SK-N-SH (cell line): ENCODE measurements at regions not wholly inside any gene's neighbourhood (a gene's known extent, or its start where the extent isn't known, plus 50 kb on each side); places are given as distances from the start of the nearest gene placed in this dataset.

Source experiments
- CTCF ChIA-PET: fragments of 300-600, 350-600 bp; formaldehyde crosslinking; extraction: SDS; loops from one replicate; lab custom pipeline; 2021; lab: Yijun Ruan, JAX
- POLR2A ChIA-PET: fragments of 350-600 bp; sonication (Branson Sonifier 250); formaldehyde crosslinking; extraction: SDS; loops from one replicate; lab custom pipeline; 2020; ENCODE audit warnings: antibody characterized with exemption, inconsistent platforms; lab: Yijun Ruan, JAX
- DNase-seq: peaks from one replicate; pipeline ENCODE4 v3.0.0; 2012
- H2AFZ ChIP-seq: fragments of 200-600 bp; sonication (generic); 2 replicates; pipeline ENCODE4 v1.8.1; 2016; ENCODE audit warnings: antibody characterized with exemption, mild to moderate bottlenecking, low read depth
- H3F3A ChIP-seq: fragments of 200-600 bp; sonication (generic); replicated peaks from 2 replicates; pipeline ENCODE3; 2016; ENCODE audit warnings: antibody characterized with exemption, mild to moderate bottlenecking; ENCODE audit not compliant: insufficient read depth
- H3K27ac ChIP-seq, 2 experiments: fragments of 200-500 bp in 1 of 2; fragments of 200-600 bp in 1 of 2; sonication (Bioruptor generic) in 1 of 2; sonication (generic), shearing (Covaris generic) in 1 of 2; 2 replicates each; pipeline versions ENCODE4 v1.5.1 to v1.6.1; 2014 to 2016; ENCODE audit warnings: low read depth in 2 of 2, inconsistent platforms in 1 of 2, low read length in 1 of 2, mild to moderate bottlenecking in 1 of 2, mixed read lengths in 1 of 2
- H3K27me3 ChIP-seq: fragments of 200-600 bp; sonication (generic), shearing (Covaris generic); 2 replicates; pipeline ENCODE4 v1.6.1; 2016; ENCODE audit warnings: mixed run types; ENCODE audit not compliant: insufficient read depth
- H3K36me3 ChIP-seq, 2 experiments: fragments of 200-500 bp in 1 of 2; fragments of 200-600 bp in 1 of 2; sonication (Bioruptor generic) in 1 of 2; sonication (generic) in 1 of 2; replicated peaks in 1 of 2; 2 replicates each; pipeline versions ENCODE3 to v1.5.1; 2014 to 2016; ENCODE audit warnings: low read length in 1 of 2, mild to moderate bottlenecking in 1 of 2; ENCODE audit not compliant: insufficient read depth in 2 of 2, control insufficient read depth in 1 of 2
- H3K4me1 ChIP-seq, 2 experiments: fragments of 200-500 bp in 1 of 2; fragments of 200-600 bp in 1 of 2; sonication (Bioruptor generic) in 1 of 2; sonication (generic), shearing (Covaris generic) in 1 of 2; 2 replicates each; pipeline versions ENCODE4 v1.5.1 to v1.6.1; 2014 to 2016; ENCODE audit warnings: low read depth in 1 of 2, low read length in 1 of 2, mixed run types in 1 of 2; ENCODE audit not compliant: insufficient read depth in 2 of 2, control insufficient read depth in 1 of 2
- H3K4me2 ChIP-seq: fragments of 200-600 bp; sonication (generic), shearing (Covaris generic); 2 replicates; pipeline ENCODE4 v1.6.1; 2017; ENCODE audit warnings: mixed run types
- H3K4me3 ChIP-seq, 2 experiments: fragments of 200-500 bp in 1 of 2; fragments of 200-600 bp in 1 of 2; sonication (Bioruptor generic) in 1 of 2; sonication (generic), shearing (Covaris generic) in 1 of 2; 2 replicates each; pipeline versions ENCODE4 v1.5.1 to v1.8.1; 2014 to 2016; ENCODE audit warnings: low read depth in 2 of 2, inconsistent platforms in 1 of 2, low read length in 1 of 2, mild to moderate bottlenecking in 1 of 2, mixed read lengths in 1 of 2, moderate library complexity in 1 of 2
- H3K79me2 ChIP-seq: fragments of 200-600 bp; sonication (generic); 2 replicates; pipeline ENCODE4 v1.8.1; 2017; ENCODE audit warnings: mild to moderate bottlenecking; ENCODE audit not compliant: insufficient read depth
- H3K9ac ChIP-seq: fragments of 200-600 bp; sonication (generic); 2 replicates; pipeline ENCODE4 v1.6.1; 2017; ENCODE audit warnings: mixed run types
- H3K9me2 ChIP-seq: fragments of 200-600 bp; sonication (generic); 2 replicates; pipeline ENCODE4 v1.6.1; 2017; ENCODE audit warnings: mixed run types
- H3K9me3 ChIP-seq: fragments of 200-600 bp; sonication (generic); 2 replicates; pipeline ENCODE4 v1.6.1; 2017; ENCODE audit warnings: mixed run types, mild to moderate bottlenecking, moderate library complexity
- H4K20me1 ChIP-seq: fragments of 200-600 bp; sonication (generic); 2 replicates; pipeline ENCODE4 v1.6.1; 2017; ENCODE audit warnings: mild to moderate bottlenecking, mixed run types; ENCODE audit not compliant: insufficient read depth
- CHD2 ChIP-seq: fragments of 150-350 bp; IDR thresholded peaks from 2 replicates; pipeline ENCODE4 v1.6.1; 2018; ENCODE audit warnings: low read length; ENCODE audit not compliant: partially characterized antibody
- ELF1 ChIP-seq: IDR thresholded peaks from 2 replicates; pipeline ENCODE4 v1.4.0; 2012
- EP300 ChIP-seq, 2 experiments: IDR thresholded peaks; 2 replicates each; pipeline versions ENCODE4 v1.4.0 to v1.6.1; 2012; ENCODE audit warnings: borderline replicate concordance in 1 of 2, low read depth in 1 of 2, low read length in 1 of 2
- EZH2phosphoT487 ChIP-seq: fragments of 200-600 bp; sonication (generic); IDR thresholded peaks from 2 replicates; pipeline ENCODE4 v1.6.1; 2017; ENCODE audit warnings: low read depth, mixed run types, mild to moderate bottlenecking, antibody characterized with exemption, moderate library complexity, borderline replicate concordance
- FOXJ3 ChIP-seq: sonication (generic); formaldehyde crosslinking; IDR thresholded peaks from 2 replicates; pipeline ENCODE4 v1.5.1; 2020; ENCODE audit warnings: mild to moderate bottlenecking, missing genetic modification reagents
- FOXM1 ChIP-seq: IDR thresholded peaks from 2 replicates; pipeline ENCODE4 v1.4.0; 2012; ENCODE audit warnings: low read depth, mild to moderate bottlenecking
- GABPA ChIP-seq: IDR thresholded peaks from 2 replicates; pipeline ENCODE4 v1.4.0; 2012; ENCODE audit warnings: low read depth, mild to moderate bottlenecking
- MAX ChIP-seq: IDR thresholded peaks from 2 replicates; pipeline ENCODE4 v1.4.0; 2012; ENCODE audit warnings: low read depth
- MXI1 ChIP-seq: IDR thresholded peaks from 2 replicates; pipeline ENCODE4 v1.6.1; 2012; ENCODE audit warnings: mild to moderate bottlenecking, low read depth, low read length, improper control_type of control experiment
- POLR2AphosphoS5 ChIP-seq: IDR thresholded peaks from 2 replicates; pipeline ENCODE4 v1.6.1; 2012; ENCODE audit warnings: low read depth, low read length
- RAD21 ChIP-seq: IDR thresholded peaks from 2 replicates; pipeline ENCODE4 v1.6.1; 2012; ENCODE audit warnings: mild to moderate bottlenecking, low read length
- RCOR1 ChIP-seq: fragments of 150-350 bp; IDR thresholded peaks from 2 replicates; pipeline ENCODE4 v1.6.1; 2017; ENCODE audit warnings: antibody characterized with exemption, low read length
- RFX5 ChIP-seq: IDR thresholded peaks from 2 replicates; pipeline ENCODE4 v1.6.1; 2012; ENCODE audit warnings: mild to moderate bottlenecking, improper control_type of control experiment, low read length
- RXRA ChIP-seq: IDR thresholded peaks from 2 replicates; pipeline ENCODE4 v1.4.0; 2012; ENCODE audit warnings: low read depth, mild to moderate bottlenecking, borderline replicate concordance
- SMC3 ChIP-seq: IDR thresholded peaks from 2 replicates; pipeline ENCODE4 v1.6.1; 2012; ENCODE audit warnings: low read depth, low read length, improper control_type of control experiment
- TCF12 ChIP-seq: IDR thresholded peaks from 2 replicates; pipeline ENCODE4 v1.4.0; 2012
- YY1 ChIP-seq: IDR thresholded peaks from 2 replicates; pipeline ENCODE4 v1.4.0; 2012; ENCODE audit warnings: low read depth, mild to moderate bottlenecking
- WGBS: methylation state at CpG from one replicate; pipeline ENCODE4 v1.1.6; 2017; ENCODE audit warnings: low lambda C conversion rate; 5-methylcytosine and 5-hydroxymethylcytosine counted together

DNA sequence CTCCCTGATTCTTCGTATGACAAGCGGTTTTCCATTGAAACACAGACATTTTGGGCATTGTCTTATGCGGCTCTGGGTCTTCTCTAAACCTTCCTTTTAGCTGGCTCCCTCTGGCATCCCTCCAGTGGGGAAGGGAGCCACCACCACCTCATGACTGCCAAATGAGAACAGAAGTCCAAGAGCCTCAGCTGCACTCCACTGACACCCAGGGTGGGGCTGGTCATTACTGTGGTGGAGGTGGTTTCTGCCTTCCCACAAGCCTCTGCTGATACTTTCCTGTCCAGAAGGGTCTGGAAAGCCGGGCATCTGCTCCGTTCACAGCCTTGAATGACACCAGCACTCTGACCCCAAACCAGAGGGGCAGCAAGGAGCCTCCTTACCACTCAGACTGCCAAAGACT, 213.5 kb downstream of the ZNF516 start (continued):
- no peak for TF ChIP-seq EZH2phosphoT487

DNA sequence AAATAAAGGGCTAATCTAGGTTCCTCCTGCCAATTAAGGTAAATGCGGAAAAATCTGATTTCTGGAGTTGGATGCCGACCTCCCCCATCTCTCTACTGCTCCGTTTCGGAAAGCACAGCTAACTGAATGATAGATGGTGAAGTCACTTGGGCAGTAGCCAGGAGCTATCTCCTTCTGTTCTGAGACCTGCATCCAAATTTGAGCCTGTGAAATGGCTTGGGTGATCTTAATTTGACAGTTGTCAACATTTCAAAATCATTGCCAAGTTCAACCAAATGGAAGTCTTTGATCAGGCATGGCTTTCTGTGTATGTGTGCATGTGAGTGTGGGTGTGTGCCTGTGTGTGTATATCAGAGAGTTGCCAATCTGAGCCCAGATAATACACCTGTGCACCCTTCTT, 217.2 kb downstream of the ZNF516 start:
- Histone ChIP-seq H3K27me3 (no peaks in the 10 kb centered on the region), H3K4me3 (no peak overlapping the region), H2AFZ (no peak overlapping the region), H3K4me2 (no peak overlapping the region), H3K9ac (no peak overlapping the region), H3K27ac (no peak overlapping the region), H3K79me2 (no peaks in the 10 kb centered on the region), H3K9me2 (no peaks in the 10 kb centered on the region), H3K36me3 (no peaks in the 10 kb centered on the region), H3F3A (no peaks in the 10 kb centered on the region), H4K20me1 (no peaks in the 10 kb centered on the region), H3K9me3 (no peaks in the 10 kb centered on the region), H3K4me1 (peaks cover 0 to 2% of the 10 kb centered on the region in 2 experiments; a peak in 1 of 4 replicates)
- TF ChIP-seq RCOR1, result no peak
- no peak for TF ChIP-seq ELF1
- no peak for TF ChIP-seq TCF12
- TF ChIP-seq GABPA, result no peak
- TF ChIP-seq FOXM1, result no peak
- no peak for TF ChIP-seq CHD2
- no peak for TF ChIP-seq POLR2AphosphoS5
- no peak for TF ChIP-seq MXI1
- TF ChIP-seq MAX, result no peak
- no peak for TF ChIP-seq RXRA
- WGBS, result 15% methylated on average over 4 of the region's 4 CpGs
- DNase-seq, result no peak
- POLR2A ChIA-PET, result no interaction called here
- CTCF ChIA-PET, result no interaction called here

- no peaks in the 10 kb centered on the region for H3K36me3 ChIP-seq
- no peaks in the 10 kb centered on the region for H3K9me2 ChIP-seq
- no peak overlapping the region for H3K4me3 ChIP-seq
- H3K4me2 ChIP-seq, result no peak overlapping the region
- no peaks in the 10 kb centered on the region for H3K79me2 ChIP-seq
- TF ChIP-seq RAD21 (no peak), RFX5 (no peak), YY1 (no peak), EZH2phosphoT487 (no peak), RXRA (no peak), SMC3 (no peak), FOXJ3 (CRISPR knock-in tag) (no peak), EP300 (IDR thresholded peaks at IDR 0.05; ENCODE audit: borderline replicate concordance in 1 of 2, low read depth in 1 of 2, low read length in 1 of 2) (no peak)
- H3K9me3 ChIP-seq, result no peaks in the 10 kb centered on the region
- H3K9ac ChIP-seq, result no peak overlapping the region
- H3K27ac ChIP-seq, result no peak overlapping the region
- no peaks in the 10 kb centered on the region for H3K27me3 ChIP-seq
- no peak for DNase-seq
- H3F3A ChIP-seq, result no peaks in the 10 kb centered on the region
- WGBS, result 22% methylated on average over 5 of the region's 7 CpGs
- ChIA-PET POLR2A (no interaction called here), CTCF (no interaction called here)
- H4K20me1 ChIP-seq, result no peaks in the 10 kb centered on the region
- H2AFZ ChIP-seq, result no peak overlapping the region
- peaks cover 0 to 2% of the 10 kb centered on the region in 2 experiments; a peak in 1 of 4 replicates for H3K4me1 ChIP-seq
Observed at GRCh38 chr18:76275727-76276313, 219.2 kb downstream of the ZNF516 start.
